IPS-18a (cell line): ENCODE measurements at regions not wholly inside any gene's neighbourhood (a gene's known extent, or its start where the extent isn't known, plus 50 kb on each side); places are given as distances from the start of the nearest gene placed in this dataset.
"Not testable (repeated sequence)": the region's sequence is repeated elsewhere in the genome, so short reads cannot be mapped to it uniquely, and the experiment has no call there.

Source experiments
- H3K27ac ChIP-seq: one replicate; pipeline ENCODE4 v1.5.1; 2013; ENCODE audit warnings: low read length
- H3K27me3 ChIP-seq: one replicate; pipeline ENCODE4 v1.6.1; 2013; ENCODE audit warnings: mild to moderate bottlenecking, low read length; ENCODE audit not compliant: control insufficient read depth, insufficient read depth
- H3K36me3 ChIP-seq: one replicate; pipeline ENCODE4 v1.6.1; 2013; ENCODE audit warnings: low read depth, low read length; ENCODE audit not compliant: control insufficient read depth
- H3K4me1 ChIP-seq: one replicate; pipeline ENCODE4 v1.6.1; 2013; ENCODE audit warnings: low read depth, low read length; ENCODE audit not compliant: control insufficient read depth
- H3K4me3 ChIP-seq: one replicate; pipeline ENCODE4 v1.5.1; 2013; ENCODE audit warnings: low read length
- H3K9ac ChIP-seq: one replicate; pipeline ENCODE4 v1.6.1; 2013; ENCODE audit warnings: mild to moderate bottlenecking, low read length, moderate library complexity
- H3K9me3 ChIP-seq: one replicate; pipeline ENCODE4 v1.6.1; 2013; ENCODE audit warnings: low read depth, low read length; ENCODE audit not compliant: control insufficient read depth

- no peaks in the 10 kb centered on the region for H3K27me3 ChIP-seq
- H3K27ac ChIP-seq, result no peak overlapping the region
- no peaks in the 10 kb centered on the region for H3K36me3 ChIP-seq
- H3K4me3 ChIP-seq, result peak overlapping the region; percentile 2
- peaks cover 26% of the 10 kb centered on the region for H3K4me1 ChIP-seq
- peak overlapping the region; percentile 14 for H3K9ac ChIP-seq
- no peaks in the 10 kb centered on the region for H3K9me3 ChIP-seq
Observed at GRCh38 chr20:53678315-53678989, 84.8 kb upstream of the ZNF217 start.

- Histone ChIP-seq H3K36me3 (no peaks in the 10 kb centered on the region), H3K9ac (peak overlapping the region; percentile 14), H3K27me3 (no peaks in the 10 kb centered on the region), H3K4me1 (peaks cover 26% of the 10 kb centered on the region), H3K27ac (no peak overlapping the region), H3K4me3 (peak overlapping the region; percentile 2), H3K9me3 (no peaks in the 10 kb centered on the region)
Observed at GRCh38 chr20:53677447-53678314, 84.0 kb upstream of the ZNF217 start.

GRCh38 chr20:53676987-53677386 lies 83.3 kb upstream of the ZNF217 start:
- Histone ChIP-seq H3K9ac (no peak overlapping the region), H3K4me3 (no peak overlapping the region), H3K4me1 (peaks cover 26% of the 10 kb centered on the region)

GRCh38 chr20:53676519-53676822 lies 82.8 kb upstream of the ZNF217 start:
- no peak overlapping the region for H3K9ac ChIP-seq
- no peak overlapping the region for H3K27ac ChIP-seq
- H3K4me3 ChIP-seq, result no peak overlapping the region
- H3K9me3 ChIP-seq, result no peaks in the 10 kb centered on the region
- H3K36me3 ChIP-seq, result no peaks in the 10 kb centered on the region
- H3K27me3 ChIP-seq, result no peaks in the 10 kb centered on the region
- H3K4me1 ChIP-seq, result peaks cover 26% of the 10 kb centered on the region

More at GRCh38 chr20:53676987-53677386, 83.3 kb upstream of the ZNF217 start:
- no peaks in the 10 kb centered on the region for H3K27me3 ChIP-seq
- no peaks in the 10 kb centered on the region for H3K36me3 ChIP-seq
- H3K27ac ChIP-seq, result no peak overlapping the region
- no peaks in the 10 kb centered on the region for H3K9me3 ChIP-seq

- H3K9me3 ChIP-seq, result no peaks in the 10 kb centered on the region
Observed at GRCh38 chr20:53672484-53673129, 79.0 kb upstream of the ZNF217 start.

GRCh38 chr20:53671370-53671769 lies 77.7 kb upstream of the ZNF217 start:
- Histone ChIP-seq H3K9me3 (no peaks in the 10 kb centered on the region), H3K27ac (no peak overlapping the region), H3K4me1 (no peaks in the 10 kb centered on the region), H3K36me3 (no peaks in the 10 kb centered on the region), H3K9ac (no peak overlapping the region), H3K27me3 (no peaks in the 10 kb centered on the region), H3K4me3 (no peak overlapping the region)

More at GRCh38 chr20:53672484-53673129, 79.0 kb upstream of the ZNF217 start:
- no peaks in the 10 kb centered on the region for H3K36me3 ChIP-seq
- no peak overlapping the region for H3K4me3 ChIP-seq
- no peaks in the 10 kb centered on the region for H3K27me3 ChIP-seq
- H3K4me1 ChIP-seq, result peaks cover 4% of the 10 kb centered on the region
- H3K9ac ChIP-seq, result no peak overlapping the region
- no peak overlapping the region for H3K27ac ChIP-seq

- H3K9ac ChIP-seq, H3K4me3 ChIP-seq, H3K27ac ChIP-seq, H3K27me3 ChIP-seq, H3K4me1 ChIP-seq, H3K9me3 ChIP-seq, H3K36me3 ChIP-seq: not testable (repeated sequence)
Observed at GRCh38 chr20:53669517-53670313, 76.1 kb upstream of the ZNF217 start.

- H3K4me1 ChIP-seq, result no peaks in the 10 kb centered on the region
- H3K36me3 ChIP-seq, result no peaks in the 10 kb centered on the region
- no peaks in the 10 kb centered on the region for H3K9me3 ChIP-seq
- no peak overlapping the region for H3K27ac ChIP-seq
- no peak overlapping the region for H3K4me3 ChIP-seq
- no peaks in the 10 kb centered on the region for H3K27me3 ChIP-seq
- no peak overlapping the region for H3K9ac ChIP-seq
Observed at GRCh38 chr20:53668992-53669391, 75.4 kb upstream of the ZNF217 start.

- no peak overlapping the region for H3K4me3 ChIP-seq
- no peaks in the 10 kb centered on the region for H3K9me3 ChIP-seq
- H3K9ac ChIP-seq, result no peak overlapping the region
- H3K36me3 ChIP-seq, result no peaks in the 10 kb centered on the region
- H3K27ac ChIP-seq, result no peak overlapping the region
- H3K4me1 ChIP-seq, result peaks cover 1% of the 10 kb centered on the region
- H3K27me3 ChIP-seq, result no peaks in the 10 kb centered on the region
Observed at GRCh38 chr20:53666144-53666543, 72.5 kb upstream of the ZNF217 start.

- Histone ChIP-seq H3K9me3 (no peaks in the 10 kb centered on the region), H3K27me3 (no peaks in the 10 kb centered on the region), H3K27ac (no peak overlapping the region), H3K4me3 (no peak overlapping the region), H3K9ac (no peak overlapping the region), H3K36me3 (no peaks in the 10 kb centered on the region), H3K4me1 (peaks cover 11% of the 10 kb centered on the region)
Observed at GRCh38 chr20:53664121-53664520, 70.5 kb upstream of the ZNF217 start.

GRCh38 chr20:53663521-53663920 lies 69.9 kb upstream of the ZNF217 start:
- not testable (repeated sequence) for H3K27ac ChIP-seq, H3K27me3 ChIP-seq, H3K36me3 ChIP-seq, H3K9me3 ChIP-seq, H3K4me3 ChIP-seq, H3K9ac ChIP-seq
- peaks cover 11% of the 10 kb centered on the region for H3K4me1 ChIP-seq
